ENCODE measurements at regions not wholly inside any gene's neighbourhood (a gene's known extent, or its start where the extent isn't known, plus 50 kb on each side); places are given as distances from the start of the nearest gene placed in this dataset.

DNA sequence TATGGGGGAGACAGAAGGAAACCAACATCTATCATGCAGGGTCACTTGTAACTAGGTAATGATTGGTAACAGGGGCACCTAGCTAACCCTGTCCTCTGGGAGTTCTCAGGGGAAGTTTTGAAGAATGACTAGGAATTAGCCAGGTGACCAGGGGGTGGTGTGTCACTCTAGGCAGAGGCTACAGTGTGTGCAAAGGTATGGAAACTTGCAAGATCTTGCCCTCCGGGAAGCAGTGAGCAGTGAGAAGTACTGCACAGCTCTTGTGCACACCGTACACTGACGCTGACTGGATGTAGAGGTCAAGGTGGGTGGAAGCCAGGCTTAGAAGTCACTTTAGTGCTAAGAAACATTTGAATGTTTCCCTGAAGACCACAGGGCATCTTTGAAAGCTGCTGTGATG is 62.9 kb upstream of the LMO4 start (continued):
- TF ChIP-seq, protein P1, sequence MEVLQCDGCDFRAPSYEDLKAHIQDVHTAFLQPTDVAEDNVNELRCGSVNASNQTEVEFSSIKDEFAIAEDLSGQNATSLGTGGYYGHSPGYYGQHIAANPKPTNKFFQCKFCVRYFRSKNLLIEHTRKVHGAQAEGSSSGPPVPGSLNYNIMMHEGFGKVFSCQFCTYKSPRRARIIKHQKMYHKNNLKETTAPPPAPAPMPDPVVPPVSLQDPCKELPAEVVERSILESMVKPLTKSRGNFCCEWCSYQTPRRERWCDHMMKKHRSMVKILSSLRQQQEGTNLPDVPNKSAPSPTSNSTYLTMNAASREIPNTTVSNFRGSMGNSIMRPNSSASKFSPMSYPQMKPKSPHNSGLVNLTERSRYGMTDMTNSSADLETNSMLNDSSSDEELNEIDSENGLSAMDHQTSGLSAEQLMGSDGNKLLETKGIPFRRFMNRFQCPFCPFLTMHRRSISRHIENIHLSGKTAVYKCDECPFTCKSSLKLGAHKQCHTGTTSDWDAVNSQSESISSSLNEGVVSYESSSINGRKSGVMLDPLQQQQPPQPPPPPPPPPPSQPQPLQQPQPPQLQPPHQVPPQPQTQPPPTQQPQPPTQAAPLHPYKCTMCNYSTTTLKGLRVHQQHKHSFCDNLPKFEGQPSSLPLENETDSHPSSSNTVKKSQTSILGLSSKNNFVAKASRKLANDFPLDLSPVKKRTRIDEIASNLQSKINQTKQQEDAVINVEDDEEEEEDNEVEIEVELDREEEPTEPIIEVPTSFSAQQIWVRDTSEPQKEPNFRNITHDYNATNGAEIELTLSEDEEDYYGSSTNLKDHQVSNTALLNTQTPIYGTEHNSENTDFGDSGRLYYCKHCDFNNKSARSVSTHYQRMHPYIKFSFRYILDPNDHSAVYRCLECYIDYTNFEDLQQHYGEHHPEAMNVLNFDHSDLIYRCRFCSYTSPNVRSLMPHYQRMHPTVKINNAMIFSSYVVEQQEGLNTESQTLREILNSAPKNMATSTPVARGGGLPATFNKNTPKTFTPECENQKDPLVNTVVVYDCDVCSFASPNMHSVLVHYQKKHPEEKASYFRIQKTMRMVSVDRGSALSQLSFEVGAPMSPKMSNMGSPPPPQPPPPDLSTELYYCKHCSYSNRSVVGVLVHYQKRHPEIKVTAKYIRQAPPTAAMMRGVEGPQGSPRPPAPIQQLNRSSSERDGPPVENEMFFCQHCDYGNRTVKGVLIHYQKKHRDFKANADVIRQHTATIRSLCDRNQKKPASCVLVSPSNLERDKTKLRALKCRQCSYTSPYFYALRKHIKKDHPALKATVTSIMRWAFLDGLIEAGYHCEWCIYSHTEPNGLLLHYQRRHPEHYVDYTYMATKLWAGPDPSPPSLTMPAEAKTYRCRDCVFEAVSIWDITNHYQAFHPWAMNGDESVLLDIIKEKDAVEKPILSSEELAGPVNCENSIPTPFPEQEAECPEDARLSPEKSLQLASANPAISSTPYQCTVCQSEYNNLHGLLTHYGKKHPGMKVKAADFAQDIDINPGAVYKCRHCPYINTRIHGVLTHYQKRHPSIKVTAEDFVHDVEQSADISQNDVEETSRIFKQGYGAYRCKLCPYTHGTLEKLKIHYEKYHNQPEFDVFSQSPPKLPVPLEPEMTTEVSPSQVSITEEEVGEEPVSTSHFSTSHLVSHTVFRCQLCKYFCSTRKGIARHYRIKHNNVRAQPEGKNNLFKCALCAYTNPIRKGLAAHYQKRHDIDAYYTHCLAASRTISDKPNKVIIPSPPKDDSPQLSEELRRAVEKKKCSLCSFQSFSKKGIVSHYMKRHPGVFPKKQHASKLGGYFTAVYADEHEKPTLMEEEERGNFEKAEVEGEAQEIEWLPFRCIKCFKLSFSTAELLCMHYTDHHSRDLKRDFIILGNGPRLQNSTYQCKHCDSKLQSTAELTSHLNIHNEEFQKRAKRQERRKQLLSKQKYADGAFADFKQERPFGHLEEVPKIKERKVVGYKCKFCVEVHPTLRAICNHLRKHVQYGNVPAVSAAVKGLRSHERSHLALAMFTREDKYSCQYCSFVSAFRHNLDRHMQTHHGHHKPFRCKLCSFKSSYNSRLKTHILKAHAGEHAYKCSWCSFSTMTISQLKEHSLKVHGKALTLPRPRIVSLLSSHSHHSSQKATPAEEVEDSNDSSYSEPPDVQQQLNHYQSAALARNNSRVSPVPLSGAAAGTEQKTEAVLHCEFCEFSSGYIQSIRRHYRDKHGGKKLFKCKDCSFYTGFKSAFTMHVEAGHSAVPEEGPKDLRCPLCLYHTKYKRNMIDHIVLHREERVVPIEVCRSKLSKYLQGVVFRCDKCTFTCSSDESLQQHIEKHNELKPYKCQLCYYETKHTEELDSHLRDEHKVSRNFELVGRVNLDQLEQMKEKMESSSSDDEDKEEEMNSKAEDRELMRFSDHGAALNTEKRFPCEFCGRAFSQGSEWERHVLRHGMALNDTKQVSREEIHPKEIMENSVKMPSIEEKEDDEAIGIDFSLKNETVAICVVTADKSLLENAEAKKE (CRISPR knock-in tag; IDR thresholded peaks at IDR 0.05) = no peak
- no peak for TF ChIP-seq NANOG (IDR thresholded peaks at IDR 0.05; ENCODE audit: borderline replicate concordance)
- TF ChIP-seq, protein P2, sequence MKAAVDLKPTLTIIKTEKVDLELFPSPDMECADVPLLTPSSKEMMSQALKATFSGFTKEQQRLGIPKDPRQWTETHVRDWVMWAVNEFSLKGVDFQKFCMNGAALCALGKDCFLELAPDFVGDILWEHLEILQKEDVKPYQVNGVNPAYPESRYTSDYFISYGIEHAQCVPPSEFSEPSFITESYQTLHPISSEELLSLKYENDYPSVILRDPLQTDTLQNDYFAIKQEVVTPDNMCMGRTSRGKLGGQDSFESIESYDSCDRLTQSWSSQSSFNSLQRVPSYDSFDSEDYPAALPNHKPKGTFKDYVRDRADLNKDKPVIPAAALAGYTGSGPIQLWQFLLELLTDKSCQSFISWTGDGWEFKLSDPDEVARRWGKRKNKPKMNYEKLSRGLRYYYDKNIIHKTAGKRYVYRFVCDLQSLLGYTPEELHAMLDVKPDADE (IDR thresholded peaks at IDR 0.05) = no peak
- no peak for TF ChIP-seq JUNB (IDR thresholded peaks at IDR 0.05; ENCODE audit: unreplicated experiment)

DNA sequence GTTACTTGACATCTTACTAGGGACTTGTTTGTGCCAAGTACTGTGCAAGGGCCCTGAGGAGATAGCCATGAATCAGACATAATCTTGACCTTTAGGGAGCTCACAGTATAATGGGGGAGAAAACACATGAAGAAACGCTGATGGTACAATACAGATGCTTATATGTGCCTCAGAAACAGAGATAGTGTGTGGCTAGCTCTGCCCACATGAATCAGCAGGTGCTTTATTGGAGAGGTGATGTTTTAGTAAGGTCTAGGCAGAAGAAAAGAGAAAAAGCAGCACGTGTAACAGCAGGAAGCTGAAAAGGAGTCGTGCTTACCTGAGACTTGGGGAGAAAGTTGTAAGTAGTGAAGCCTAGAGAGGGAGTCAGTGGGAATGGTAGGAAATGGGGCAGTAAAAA is 60.6 kb upstream of the LMO4 start:
- no peak overlapping the region for H3K27ac Mint-ChIP-seq
- no peak overlapping the region for H3K4me3 ChIP-seq
- H3F3A ChIP-seq (replicated peaks; ENCODE audit: low read depth) = no peaks in the 10 kb centered on the region
- no peaks in the 10 kb centered on the region; the same call in 2 of the 3 replicates for H3K9me3 Mint-ChIP-seq
- 0 out of 2 replicates have a peak, but pooled peaks cover 8% of the 10 kb centered on the region for H3K4me1 ChIP-seq (ENCODE audit: insufficient read depth)
- H3K27ac ChIP-seq (ENCODE audit: low read depth) = no peak overlapping the region
- H3K9me2 ChIP-seq (ENCODE audit: insufficient read depth) = peaks cover 10% of the 10 kb centered on the region
- H4K20me1 ChIP-seq (replicated peaks; ENCODE audit: insufficient read depth) = no peaks in the 10 kb centered on the region
- H2AFZ ChIP-seq = no peak overlapping the region
- no peaks in the 10 kb centered on the region for H3K27me3 Mint-ChIP-seq (ENCODE audit: insufficient read depth, low read depth, poor library complexity)
- no peak for DNase-seq (ENCODE audit: low spot score)
- no peak overlapping the region for H3K4me2 ChIP-seq
- H3K36me3 ChIP-seq (ENCODE audit: insufficient read depth) = no peaks in the 10 kb centered on the region
- H3K79me2 ChIP-seq (replicated peaks; ENCODE audit: insufficient read depth) = no peaks in the 10 kb centered on the region
- no peaks in the 10 kb centered on the region for H3K36me3 Mint-ChIP-seq (ENCODE audit: low read depth)
- no peaks in the 10 kb centered on the region for H3K27me3 ChIP-seq (ENCODE audit: insufficient read depth)
- ATAC-seq = no peak
- no peak overlapping the region for H3K4me3 Mint-ChIP-seq
- peaks cover 10% of the 10 kb centered on the region for H3K4me1 Mint-ChIP-seq
- TF ChIP-seq, protein P1 (CRISPR knock-in tag; IDR thresholded peaks at IDR 0.05) = no peak
- TF ChIP-seq NANOG (IDR thresholded peaks at IDR 0.05; ENCODE audit: borderline replicate concordance) (no peak), JUNB (IDR thresholded peaks at IDR 0.05; ENCODE audit: unreplicated experiment) (no peak)

All from GM23338 (cell line).